Smooth muscle cell (in vitro differentiated cells): ENCODE measurements at regions not wholly inside any gene's neighbourhood (a gene's known extent, or its start where the extent isn't known, plus 50 kb on each side); places are given as distances from the start of the nearest gene placed in this dataset.

ENCODE experiments used
- DNase-seq: peaks from one replicate; lab custom pipeline; 2025; ENCODE audit not compliant: unreplicated experiment; lab: John Stamatoyannopoulos, UW
- H2AFZ ChIP-seq: fragments of 200-600 bp; sonication (generic); 2 replicates; pipeline ENCODE4 v1.6.0; 2016; ENCODE audit warnings: antibody characterized with exemption, low read depth, mild to moderate bottlenecking
- H3F3A ChIP-seq: fragments of 200-600 bp; sonication (generic); 2 replicates; pipeline ENCODE4 v1.6.0; 2017; ENCODE audit warnings: antibody characterized with exemption, low read depth
- H3K27ac ChIP-seq: fragments of 200-600 bp; sonication (generic); 2 replicates; pipeline ENCODE4 v1.5.1; 2016; ENCODE audit warnings: low read depth, mild to moderate bottlenecking
- H3K27me3 ChIP-seq: fragments of 200-600 bp; sonication (generic); 2 replicates; pipeline ENCODE4 v1.6.1; 2016; ENCODE audit warnings: low read depth, mild to moderate bottlenecking
- H3K36me3 ChIP-seq: fragments of 200-600 bp; sonication (generic); 2 replicates; pipeline ENCODE4 v1.5.1; 2016; ENCODE audit warnings: low read depth
- H3K4me1 ChIP-seq: fragments of 200-600 bp; sonication (generic); 2 replicates; pipeline ENCODE4 v1.5.1; 2016; ENCODE audit warnings: low read depth
- H3K4me2 ChIP-seq: fragments of 200-600 bp; sonication (generic); 2 replicates; pipeline ENCODE4 v1.6.0; 2016; ENCODE audit warnings: mild to moderate bottlenecking
- H3K4me3 ChIP-seq: fragments of 200-600 bp; sonication (generic); 2 replicates; pipeline ENCODE4 v1.5.1; 2016; ENCODE audit warnings: mild to moderate bottlenecking
- H3K79me2 ChIP-seq: fragments of 200-600 bp; sonication (generic); 2 replicates; pipeline ENCODE4 v1.6.0; 2016; ENCODE audit warnings: low read depth, mild to moderate bottlenecking
- H3K9ac ChIP-seq: fragments of 200-600 bp; sonication (generic); 2 replicates; pipeline ENCODE4 v1.6.0; 2016; ENCODE audit warnings: low read depth
- H3K9me3 ChIP-seq: fragments of 200-600 bp; sonication (generic); replicated peaks from 2 replicates; pipeline ENCODE4 v1.5.1; 2016; ENCODE audit warnings: low read depth
- H4K20me1 ChIP-seq: fragments of 200-600 bp; sonication (generic); 2 replicates; pipeline ENCODE4 v1.6.0; 2016; ENCODE audit warnings: low read depth
- CTCF ChIP-seq: fragments of 200-600 bp; sonication (generic); IDR thresholded peaks from 2 replicates; pipeline ENCODE4 v1.5.1; 2017; ENCODE audit warnings: borderline replicate concordance, mild to moderate bottlenecking, antibody characterized with exemption; ENCODE audit not compliant: insufficient read depth, poor library complexity, severe bottlenecking
- WGBS: methylation state at CpG from one replicate; pipeline ENCODE4 v1.1.7; 2016; ENCODE audit warnings: low lambda C conversion rate; 5-methylcytosine and 5-hydroxymethylcytosine counted together

GRCh38 chr7:71016401-71016800, 115.5 kb upstream of the GALNT17 start:
- Histone ChIP-seq H3K4me2 (no peak overlapping the region), H3K79me2 (no peaks in the 10 kb centered on the region), H4K20me1 (no peaks in the 10 kb centered on the region), H3K27me3 (peaks cover 14% of the 10 kb centered on the region), H3F3A (no peaks in the 10 kb centered on the region), H3K36me3 (no peaks in the 10 kb centered on the region), H3K4me1 (peaks cover 2% of the 10 kb centered on the region), H3K9me3 (no peaks in the 10 kb centered on the region), H3K4me3 (no peak overlapping the region), H3K9ac (no peak overlapping the region), H3K27ac (no peak overlapping the region), H2AFZ (no peak overlapping the region)
- no peak for TF ChIP-seq CTCF
- DNase-seq, result no peak
- 91% methylated on average over 2 of the region's 2 CpGs for WGBS

GRCh38 chr7:71017602-71018001, 114.3 kb upstream of the GALNT17 start:
- TF ChIP-seq CTCF, result no peak
- no peak for DNase-seq
- Histone ChIP-seq H3K4me3 (no peak overlapping the region), H3F3A (no peaks in the 10 kb centered on the region), H3K9me3 (no peaks in the 10 kb centered on the region), H3K27me3 (peaks cover 14% of the 10 kb centered on the region), H3K79me2 (no peaks in the 10 kb centered on the region), H4K20me1 (no peaks in the 10 kb centered on the region), H3K9ac (no peak overlapping the region), H3K36me3 (no peaks in the 10 kb centered on the region), H3K4me1 (no peaks in the 10 kb centered on the region), H2AFZ (no peak overlapping the region), H3K4me2 (no peak overlapping the region), H3K27ac (no peak overlapping the region)
- 96% methylated on average over 17 of the region's 17 CpGs for WGBS

- H4K20me1 ChIP-seq, result no peaks in the 10 kb centered on the region
- peaks cover 7% of the 10 kb centered on the region for H3K27me3 ChIP-seq
- H3K4me1 ChIP-seq, result no peaks in the 10 kb centered on the region
- no peak overlapping the region for H3K9ac ChIP-seq
- 76% methylated on average over 7 of the region's 7 CpGs for WGBS
- no peak overlapping the region for H3K4me3 ChIP-seq
- no peaks in the 10 kb centered on the region for H3K36me3 ChIP-seq
- H3K4me2 ChIP-seq, result no peak overlapping the region
- no peak for TF ChIP-seq CTCF
- H3K27ac ChIP-seq, result no peak overlapping the region
- no peaks in the 10 kb centered on the region for H3K79me2 ChIP-seq
- H3K9me3 ChIP-seq, result no peaks in the 10 kb centered on the region
- no peaks in the 10 kb centered on the region for H3F3A ChIP-seq
- DNase-seq, result no peak
- H2AFZ ChIP-seq, result no peak overlapping the region
Observed at GRCh38 chr7:71019706-71020105, 112.2 kb upstream of the GALNT17 start.

- no peak for DNase-seq
- Histone ChIP-seq H3F3A (no peaks in the 10 kb centered on the region), H2AFZ (no peak overlapping the region), H3K4me1 (no peaks in the 10 kb centered on the region), H4K20me1 (no peaks in the 10 kb centered on the region), H3K36me3 (no peaks in the 10 kb centered on the region), H3K9me3 (no peaks in the 10 kb centered on the region), H3K4me3 (no peak overlapping the region), H3K79me2 (no peaks in the 10 kb centered on the region), H3K4me2 (no peak overlapping the region), H3K27ac (no peak overlapping the region), H3K27me3 (no peaks in the 10 kb centered on the region), H3K9ac (no peak overlapping the region)
- WGBS, result 94% methylated on average over 4 of the region's 4 CpGs
- no peak for TF ChIP-seq CTCF
Observed at GRCh38 chr7:71021131-71021530, 110.8 kb upstream of the GALNT17 start.
